C4-2B (cell line): ENCODE measurements at regions not wholly inside any gene's neighbourhood (a gene's known extent, or its start where the extent isn't known, plus 50 kb on each side); places are given as distances from the start of the nearest gene placed in this dataset.

Experiments
- ZFX ChIP-seq: fragments of 450-650 bp; IDR thresholded peaks from 2 replicates; pipeline ENCODE4 v1.6.1; 2017
- TF ChIP-seq, protein P1 (sequence below): fragments of 450-650 bp; conservative IDR thresholded peaks from 2 replicates; pipeline ENCODE4 v1.5.1; 2017; ENCODE audit warnings: mild to moderate bottlenecking

DNA sequence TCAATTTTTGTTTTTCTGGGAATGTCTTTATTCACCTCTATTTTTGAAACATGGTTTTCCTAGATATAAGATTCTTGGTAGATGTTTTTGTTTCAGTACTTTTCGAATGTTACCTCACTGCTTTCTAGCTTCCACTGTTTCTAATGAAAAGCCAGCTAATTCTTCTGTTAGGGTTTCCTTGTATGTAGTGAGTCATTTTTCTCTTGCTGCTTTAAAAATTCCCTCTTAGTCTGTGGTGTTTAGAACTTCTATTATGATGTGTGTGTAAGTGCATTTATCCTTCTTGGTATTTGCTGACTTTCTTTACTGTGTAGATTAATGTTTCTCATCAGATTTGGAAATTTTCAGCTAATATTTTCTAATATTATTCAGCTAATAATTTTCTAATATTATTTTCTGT is 151.1 kb upstream of the OSTN start:
- TF ChIP-seq, protein P1, sequence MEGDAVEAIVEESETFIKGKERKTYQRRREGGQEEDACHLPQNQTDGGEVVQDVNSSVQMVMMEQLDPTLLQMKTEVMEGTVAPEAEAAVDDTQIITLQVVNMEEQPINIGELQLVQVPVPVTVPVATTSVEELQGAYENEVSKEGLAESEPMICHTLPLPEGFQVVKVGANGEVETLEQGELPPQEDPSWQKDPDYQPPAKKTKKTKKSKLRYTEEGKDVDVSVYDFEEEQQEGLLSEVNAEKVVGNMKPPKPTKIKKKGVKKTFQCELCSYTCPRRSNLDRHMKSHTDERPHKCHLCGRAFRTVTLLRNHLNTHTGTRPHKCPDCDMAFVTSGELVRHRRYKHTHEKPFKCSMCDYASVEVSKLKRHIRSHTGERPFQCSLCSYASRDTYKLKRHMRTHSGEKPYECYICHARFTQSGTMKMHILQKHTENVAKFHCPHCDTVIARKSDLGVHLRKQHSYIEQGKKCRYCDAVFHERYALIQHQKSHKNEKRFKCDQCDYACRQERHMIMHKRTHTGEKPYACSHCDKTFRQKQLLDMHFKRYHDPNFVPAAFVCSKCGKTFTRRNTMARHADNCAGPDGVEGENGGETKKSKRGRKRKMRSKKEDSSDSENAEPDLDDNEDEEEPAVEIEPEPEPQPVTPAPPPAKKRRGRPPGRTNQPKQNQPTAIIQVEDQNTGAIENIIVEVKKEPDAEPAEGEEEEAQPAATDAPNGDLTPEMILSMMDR = no peak
- TF ChIP-seq ZFX = no peak
